ENCODE measurements at regions not wholly inside any gene's neighbourhood (a gene's known extent, or its start where the extent isn't known, plus 50 kb on each side); places are given as distances from the start of the nearest gene placed in this dataset.

DNA sequence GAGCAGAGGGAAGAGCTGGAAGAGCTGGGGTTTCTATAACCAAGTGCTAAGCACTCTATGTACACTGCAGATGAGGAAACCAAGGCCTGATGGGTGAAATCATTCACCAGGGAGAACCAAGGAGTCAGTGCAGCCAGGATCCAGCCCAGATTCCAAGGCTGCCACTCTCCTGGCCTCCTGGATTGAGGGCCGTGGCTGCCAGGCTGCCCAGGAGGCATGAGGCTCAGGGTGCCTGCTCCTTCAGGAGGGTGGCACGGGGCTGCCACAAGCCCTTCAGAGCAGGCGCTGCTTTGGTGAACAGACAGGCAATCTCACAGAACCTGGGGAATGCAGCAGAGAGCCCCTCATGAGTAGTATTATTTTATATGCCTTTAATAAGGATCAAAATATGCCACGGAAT lies 293.7 kb upstream of the HDAC4 start (continued):
- TF ChIP-seq SMC3 (conservative IDR thresholded peaks at IDR 0.05; ENCODE audit: insufficient read depth, low read depth, low read length): no peak
- TF ChIP-seq, protein P1, sequence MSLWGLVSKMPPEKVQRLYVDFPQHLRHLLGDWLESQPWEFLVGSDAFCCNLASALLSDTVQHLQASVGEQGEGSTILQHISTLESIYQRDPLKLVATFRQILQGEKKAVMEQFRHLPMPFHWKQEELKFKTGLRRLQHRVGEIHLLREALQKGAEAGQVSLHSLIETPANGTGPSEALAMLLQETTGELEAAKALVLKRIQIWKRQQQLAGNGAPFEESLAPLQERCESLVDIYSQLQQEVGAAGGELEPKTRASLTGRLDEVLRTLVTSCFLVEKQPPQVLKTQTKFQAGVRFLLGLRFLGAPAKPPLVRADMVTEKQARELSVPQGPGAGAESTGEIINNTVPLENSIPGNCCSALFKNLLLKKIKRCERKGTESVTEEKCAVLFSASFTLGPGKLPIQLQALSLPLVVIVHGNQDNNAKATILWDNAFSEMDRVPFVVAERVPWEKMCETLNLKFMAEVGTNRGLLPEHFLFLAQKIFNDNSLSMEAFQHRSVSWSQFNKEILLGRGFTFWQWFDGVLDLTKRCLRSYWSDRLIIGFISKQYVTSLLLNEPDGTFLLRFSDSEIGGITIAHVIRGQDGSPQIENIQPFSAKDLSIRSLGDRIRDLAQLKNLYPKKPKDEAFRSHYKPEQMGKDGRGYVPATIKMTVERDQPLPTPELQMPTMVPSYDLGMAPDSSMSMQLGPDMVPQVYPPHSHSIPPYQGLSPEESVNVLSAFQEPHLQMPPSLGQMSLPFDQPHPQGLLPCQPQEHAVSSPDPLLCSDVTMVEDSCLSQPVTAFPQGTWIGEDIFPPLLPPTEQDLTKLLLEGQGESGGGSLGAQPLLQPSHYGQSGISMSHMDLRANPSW (CRISPR knock-in tag; IDR thresholded peaks at IDR 0.05): no peak

DNA sequence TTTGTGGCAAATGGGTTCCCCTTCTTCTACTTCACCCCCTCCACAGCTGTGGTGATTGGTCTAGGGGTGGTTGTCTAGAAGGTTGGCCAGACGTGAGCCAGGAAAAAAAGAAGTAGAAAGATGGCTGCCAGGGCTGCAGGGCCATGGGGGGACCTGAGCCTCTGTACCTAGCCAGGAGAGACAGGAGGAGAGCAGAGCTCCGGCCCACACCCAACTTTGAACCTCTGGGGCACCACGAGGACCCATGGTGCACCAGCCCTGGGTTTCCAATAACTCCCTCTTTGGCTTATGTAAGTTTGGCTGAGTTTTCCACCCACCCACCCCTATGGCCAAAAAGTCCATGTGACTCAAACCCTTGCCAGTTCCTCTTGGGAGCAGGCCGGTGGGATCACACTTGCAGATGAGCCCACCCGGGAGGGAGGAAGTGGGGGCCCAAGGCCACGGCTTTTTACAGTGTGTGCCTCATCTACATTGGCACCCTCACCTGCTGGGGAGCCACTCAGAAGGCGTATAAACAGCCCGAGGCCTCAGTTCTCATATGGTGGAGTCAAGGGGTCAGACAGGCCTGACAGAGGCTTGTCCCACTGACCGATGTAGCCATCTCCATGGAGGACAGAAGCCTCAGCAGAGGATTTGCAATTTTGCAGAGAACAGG lies 293.1 kb upstream of the HDAC4 start:
- no peak for ATAC-seq
- H3K27me3 ChIP-seq (ENCODE audit: control insufficient read depth in 2 of 2, insufficient read depth in 2 of 2, low read length in 2 of 2): peaks cover 2 to 35% of the 10 kb centered on the region in 2 experiments; a peak in 2 of 5 replicates
- H3K27ac ChIP-seq (ENCODE audit: extremely low read depth, low read depth, low read length): no peak overlapping the region
- no peaks in the 10 kb centered on the region for H4K20me1 ChIP-seq (replicated peaks; ENCODE audit: control insufficient read depth, insufficient read depth, low read length)
- H3K4me3 ChIP-seq: no peak overlapping the region
- H3K36me3 ChIP-seq (ENCODE audit: control insufficient read depth, insufficient read depth, low read length): no peaks in the 10 kb centered on the region
- H3K4me2 ChIP-seq (ENCODE audit: insufficient read depth, low read length): no peak overlapping the region
- no peak for FAIRE-seq
- no TSS peak for BruUV-seq (replicated peaks)
- 0% methylated on average over 6 of the region's 9 CpGs for WGBS (ENCODE audit: insufficient coverage, low coverage, missing lambda C conversion rate)
- no peak overlapping the region for H3K9ac ChIP-seq (ENCODE audit: insufficient read depth in 1 of 2, low read depth in 2 of 2, low read length in 2 of 2)
- no peaks in the 10 kb centered on the region for H3K9me3 ChIP-seq (replicated peaks; ENCODE audit: control insufficient read depth, insufficient read depth, low read depth, low read length)
- intact Hi-C loops (cut with micrococcal nuclease) (no loop called here), in situ Hi-C loops (cut with MboI) (no loop called here)
- H3K4me1 ChIP-seq (replicated peaks in 1 of 2; ENCODE audit: control insufficient read depth in 2 of 2, insufficient read depth in 2 of 2, low read length in 2 of 2): peaks cover 0 to 12% of the 10 kb centered on the region in 2 experiments; a peak in 2 of 5 replicates
- no peak overlapping the region for H2AFZ ChIP-seq (ENCODE audit: low read depth, low read length)
- no peaks in the 10 kb centered on the region for H3K9me1 ChIP-seq (ENCODE audit: control insufficient read depth, insufficient read depth, low read length)
- ChIA-PET POLR2A (no interaction called here), CTCF (ENCODE audit: low intra/inter-chr PET ratio) (no interaction called here)
- H3K79me2 ChIP-seq (ENCODE audit: control insufficient read depth, insufficient read depth, low read length): no peaks in the 10 kb centered on the region
- DNase-seq (ENCODE audit: extremely low read depth in 1 of 4, low spot score in 3 of 4): no peak
- TF ChIP-seq, protein P2, sequence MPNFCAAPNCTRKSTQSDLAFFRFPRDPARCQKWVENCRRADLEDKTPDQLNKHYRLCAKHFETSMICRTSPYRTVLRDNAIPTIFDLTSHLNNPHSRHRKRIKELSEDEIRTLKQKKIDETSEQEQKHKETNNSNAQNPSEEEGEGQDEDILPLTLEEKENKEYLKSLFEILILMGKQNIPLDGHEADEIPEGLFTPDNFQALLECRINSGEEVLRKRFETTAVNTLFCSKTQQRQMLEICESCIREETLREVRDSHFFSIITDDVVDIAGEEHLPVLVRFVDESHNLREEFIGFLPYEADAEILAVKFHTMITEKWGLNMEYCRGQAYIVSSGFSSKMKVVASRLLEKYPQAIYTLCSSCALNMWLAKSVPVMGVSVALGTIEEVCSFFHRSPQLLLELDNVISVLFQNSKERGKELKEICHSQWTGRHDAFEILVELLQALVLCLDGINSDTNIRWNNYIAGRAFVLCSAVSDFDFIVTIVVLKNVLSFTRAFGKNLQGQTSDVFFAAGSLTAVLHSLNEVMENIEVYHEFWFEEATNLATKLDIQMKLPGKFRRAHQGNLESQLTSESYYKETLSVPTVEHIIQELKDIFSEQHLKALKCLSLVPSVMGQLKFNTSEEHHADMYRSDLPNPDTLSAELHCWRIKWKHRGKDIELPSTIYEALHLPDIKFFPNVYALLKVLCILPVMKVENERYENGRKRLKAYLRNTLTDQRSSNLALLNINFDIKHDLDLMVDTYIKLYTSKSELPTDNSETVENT (CRISPR knock-in tag; IDR thresholded peaks at IDR 0.05): no peak
- TF ChIP-seq, protein P3, sequence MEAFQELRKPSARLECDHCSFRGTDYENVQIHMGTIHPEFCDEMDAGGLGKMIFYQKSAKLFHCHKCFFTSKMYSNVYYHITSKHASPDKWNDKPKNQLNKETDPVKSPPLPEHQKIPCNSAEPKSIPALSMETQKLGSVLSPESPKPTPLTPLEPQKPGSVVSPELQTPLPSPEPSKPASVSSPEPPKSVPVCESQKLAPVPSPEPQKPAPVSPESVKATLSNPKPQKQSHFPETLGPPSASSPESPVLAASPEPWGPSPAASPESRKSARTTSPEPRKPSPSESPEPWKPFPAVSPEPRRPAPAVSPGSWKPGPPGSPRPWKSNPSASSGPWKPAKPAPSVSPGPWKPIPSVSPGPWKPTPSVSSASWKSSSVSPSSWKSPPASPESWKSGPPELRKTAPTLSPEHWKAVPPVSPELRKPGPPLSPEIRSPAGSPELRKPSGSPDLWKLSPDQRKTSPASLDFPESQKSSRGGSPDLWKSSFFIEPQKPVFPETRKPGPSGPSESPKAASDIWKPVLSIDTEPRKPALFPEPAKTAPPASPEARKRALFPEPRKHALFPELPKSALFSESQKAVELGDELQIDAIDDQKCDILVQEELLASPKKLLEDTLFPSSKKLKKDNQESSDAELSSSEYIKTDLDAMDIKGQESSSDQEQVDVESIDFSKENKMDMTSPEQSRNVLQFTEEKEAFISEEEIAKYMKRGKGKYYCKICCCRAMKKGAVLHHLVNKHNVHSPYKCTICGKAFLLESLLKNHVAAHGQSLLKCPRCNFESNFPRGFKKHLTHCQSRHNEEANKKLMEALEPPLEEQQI (IDR thresholded peaks at IDR 0.05): no peak
- no peak for TF ChIP-seq LEF1 (IDR thresholded peaks at IDR 0.05)
- no peak for TF ChIP-seq FUS (optimal IDR thresholded peaks at IDR 0.05; ENCODE audit: low read depth, low read length)
- TF ChIP-seq KLF1 (tag; IDR thresholded peaks at IDR 0.05): no peak
- no peak for TF ChIP-seq TARDBP (IDR thresholded peaks at IDR 0.05)
- no peak for TF ChIP-seq KAT2B (IDR thresholded peaks at IDR 0.05; ENCODE audit: low read depth, low read length)
- TF ChIP-seq, protein P1 (CRISPR knock-in tag; IDR thresholded peaks at IDR 0.05): no peak
- TF ChIP-seq ETV1 (tag; conservative IDR thresholded peaks at IDR 0.05; ENCODE audit: low read depth): no peak
